Activated CD4-positive, alpha-beta memory T cell treated with anti-CD3 and anti-CD28 coated beads, Interleukin-2, amount 10 ng/mL, durations not matched to agents 7 days and 5 days (primary cell): ENCODE measurements at regions not wholly inside any gene's neighbourhood (a gene's known extent, or its start where the extent isn't known, plus 50 kb on each side); places are given as distances from the start of the nearest gene placed in this dataset.

Source experiments
- CTCF ChIA-PET: fragments of 350-600 bp; sonication (Branson Sonifier 250); formaldehyde crosslinking; loops from one replicate; lab custom pipeline; 2021; ENCODE audit warnings: antibody characterized with exemption, inconsistent platforms; lab: Charles Lee
- POLR2A ChIA-PET: fragments of 350-600 bp; sonication (Branson Sonifier 250); formaldehyde crosslinking; loops from one replicate; lab custom pipeline; 2021; ENCODE audit warnings: antibody characterized with exemption; lab: Charles Lee
- DNase-seq: peaks from one replicate; pipeline ENCODE4 v3.0.0-alpha.2; 2020
- H3K27ac Mint-ChIP-seq: one replicate; pipeline ENCODE4 v1.8.0; 2021; ENCODE audit warnings: mild to moderate bottlenecking, mixed read lengths
- H3K27me3 Mint-ChIP-seq: one replicate; pipeline ENCODE4 v1.8.0; 2021; ENCODE audit warnings: mixed read lengths
- H3K36me3 Mint-ChIP-seq: one replicate; pipeline ENCODE4 v1.8.0; 2021; ENCODE audit warnings: low read depth, mixed read lengths
- H3K4me1 Mint-ChIP-seq: one replicate; pipeline ENCODE4 v1.8.0; 2021; ENCODE audit warnings: mixed read lengths
- H3K4me3 Mint-ChIP-seq: one replicate; pipeline ENCODE4 v1.8.0; 2021; ENCODE audit warnings: mild to moderate bottlenecking, mixed read lengths
- H3K9me3 Mint-ChIP-seq: one replicate; pipeline ENCODE4 v1.8.0; 2021; ENCODE audit warnings: mixed read lengths

DNA sequence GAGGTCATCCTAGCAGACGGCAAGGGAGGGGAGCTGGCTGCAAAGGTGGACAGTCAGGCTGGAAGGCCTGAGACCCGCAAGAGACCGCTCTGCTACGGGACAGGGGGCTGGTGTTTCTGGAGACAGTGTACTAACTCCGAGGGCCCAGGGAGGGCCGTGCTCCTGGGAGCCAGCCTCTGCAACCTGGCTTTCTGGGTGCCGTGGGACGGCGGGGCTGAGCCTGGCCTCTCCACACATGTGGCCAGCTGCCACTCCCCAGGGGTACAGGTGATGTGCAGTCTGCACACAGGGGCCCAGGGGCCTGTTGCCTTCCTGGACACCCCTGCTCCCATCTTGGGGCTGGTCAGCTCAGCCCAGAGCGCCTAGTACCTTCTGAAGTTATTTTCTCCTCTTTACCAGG is 92.2 kb downstream of the MRPL36 start:
- peaks cover 9% of the 10 kb centered on the region for H3K27me3 Mint-ChIP-seq
- H3K27ac Mint-ChIP-seq, result no peak overlapping the region
- CTCF ChIA-PET, result no interaction called here
- H3K4me3 Mint-ChIP-seq, result no peak overlapping the region
- no peaks in the 10 kb centered on the region for H3K9me3 Mint-ChIP-seq
- H3K4me1 Mint-ChIP-seq, result peaks cover 12% of the 10 kb centered on the region
- DNase-seq, result no peak
- POLR2A ChIA-PET, result no interaction called here
- no peaks in the 10 kb centered on the region for H3K36me3 Mint-ChIP-seq

DNA sequence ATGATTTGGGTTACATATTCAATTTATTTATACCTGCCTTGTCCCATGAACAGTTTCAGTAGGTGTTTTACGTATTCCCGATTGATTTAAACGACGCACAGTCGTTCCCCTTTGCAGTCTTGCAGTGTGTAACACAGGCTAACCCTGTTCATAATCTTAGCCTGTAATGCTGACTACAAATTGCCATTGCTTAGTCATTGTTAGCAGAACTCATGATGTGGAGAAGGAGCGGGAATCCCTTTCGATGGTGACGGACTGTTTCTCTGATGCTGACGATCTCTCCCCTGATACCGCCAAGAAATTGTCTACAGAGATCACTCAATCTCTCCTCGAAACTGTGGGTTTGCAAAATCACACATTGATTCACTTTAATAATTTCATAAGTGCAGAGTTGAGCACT is 93.2 kb downstream of the MRPL36 start:
- Mint-ChIP-seq H3K36me3 (no peaks in the 10 kb centered on the region), H3K27ac (no peak overlapping the region), H3K9me3 (no peaks in the 10 kb centered on the region), H3K4me3 (no peak overlapping the region), H3K4me1 (peaks cover 12% of the 10 kb centered on the region), H3K27me3 (peaks cover 9% of the 10 kb centered on the region)
- CTCF ChIA-PET, result no interaction called here
- POLR2A ChIA-PET, result no interaction called here
- DNase-seq, result no peak

DNA sequence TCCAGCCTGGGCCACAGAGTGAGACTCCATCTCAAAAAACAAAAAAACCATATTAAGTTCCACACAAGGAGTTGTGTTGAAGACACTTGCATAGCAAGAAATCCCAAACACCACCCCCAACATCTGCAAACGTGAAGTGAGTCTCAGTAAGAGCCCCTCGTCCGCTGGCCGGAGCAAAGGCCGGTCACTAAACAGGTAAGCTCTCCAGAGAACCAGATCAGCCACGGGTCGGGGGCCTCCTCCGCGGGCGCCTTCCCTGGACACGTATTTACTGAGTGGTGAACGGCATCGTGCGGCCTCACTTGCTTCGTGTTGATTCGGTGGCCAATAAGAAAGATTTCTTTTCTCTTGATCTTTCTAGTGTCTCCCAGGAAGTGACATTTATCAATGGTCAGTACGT is 93.6 kb downstream of the MRPL36 start:
- no peak for DNase-seq
- ChIA-PET POLR2A (no interaction called here), CTCF (no interaction called here)
- no peaks in the 10 kb centered on the region for H3K9me3 Mint-ChIP-seq
- H3K27ac Mint-ChIP-seq, result no peak overlapping the region
- peaks cover 12% of the 10 kb centered on the region for H3K4me1 Mint-ChIP-seq
- H3K36me3 Mint-ChIP-seq, result no peaks in the 10 kb centered on the region
- H3K4me3 Mint-ChIP-seq, result no peak overlapping the region
- peaks cover 9% of the 10 kb centered on the region for H3K27me3 Mint-ChIP-seq

DNA sequence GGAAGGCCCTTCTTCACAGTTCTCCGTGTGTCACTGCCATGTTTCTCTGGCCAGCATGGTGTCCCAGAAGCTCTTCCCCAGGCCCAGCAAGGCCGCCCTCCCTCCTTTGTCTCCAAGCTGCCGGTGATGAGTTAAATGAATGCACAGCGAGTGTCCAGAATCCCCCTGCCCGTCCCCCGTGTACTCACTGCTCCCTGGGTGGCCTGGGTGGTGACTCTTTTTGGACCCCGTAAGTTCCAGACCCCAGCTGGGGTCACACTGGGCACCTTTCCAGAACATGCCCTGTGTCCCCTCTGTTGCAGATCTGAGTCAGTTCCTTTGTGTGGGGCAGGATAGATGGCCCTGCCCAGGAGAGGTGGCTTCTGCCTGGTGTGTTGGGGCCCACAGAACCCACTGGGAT is 95.0 kb downstream of the MRPL36 start:
- CTCF ChIA-PET, result no interaction called here
- H3K36me3 Mint-ChIP-seq, result no peaks in the 10 kb centered on the region
- no peaks in the 10 kb centered on the region for H3K9me3 Mint-ChIP-seq
- DNase-seq, result no peak
- H3K4me3 Mint-ChIP-seq, result no peak overlapping the region
- POLR2A ChIA-PET, result no interaction called here
- no peak overlapping the region for H3K27ac Mint-ChIP-seq
- H3K4me1 Mint-ChIP-seq, result peaks cover 9% of the 10 kb centered on the region
- peaks cover 9% of the 10 kb centered on the region for H3K27me3 Mint-ChIP-seq

DNA sequence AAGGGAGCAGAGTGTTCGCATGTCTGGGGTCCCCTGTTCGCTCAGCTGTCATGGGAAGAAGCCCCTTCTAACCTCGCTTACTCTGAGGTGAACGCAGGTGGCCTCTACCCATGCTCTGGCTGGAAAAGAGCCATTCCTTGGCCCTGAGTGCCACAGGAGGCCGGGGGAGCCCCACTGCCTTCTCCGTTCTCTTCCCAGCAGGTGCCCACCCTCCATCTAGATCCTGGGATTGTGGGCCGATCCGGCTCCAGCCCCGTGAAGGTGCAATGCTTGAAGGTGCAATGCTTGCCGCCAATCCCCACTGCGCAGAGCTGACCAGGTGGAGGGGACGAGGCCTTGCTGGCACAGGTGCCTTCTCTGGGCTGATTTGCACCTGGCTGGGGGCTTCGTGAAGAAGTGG is 95.4 kb downstream of the MRPL36 start:
- ChIA-PET CTCF (no interaction called here), POLR2A (no interaction called here)
- DNase-seq, result no peak
- no peak overlapping the region for H3K4me3 Mint-ChIP-seq
- H3K4me1 Mint-ChIP-seq, result peaks cover 4% of the 10 kb centered on the region
- H3K9me3 Mint-ChIP-seq, result no peaks in the 10 kb centered on the region
- no peaks in the 10 kb centered on the region for H3K36me3 Mint-ChIP-seq
- H3K27ac Mint-ChIP-seq, result no peak overlapping the region
- peaks cover 5% of the 10 kb centered on the region for H3K27me3 Mint-ChIP-seq

GRCh38 chr5:1703352-1704050 is 96.1 kb downstream of the MRPL36 start:
- CTCF ChIA-PET, result no interaction called here
- POLR2A ChIA-PET, result no interaction called here
- H3K36me3 Mint-ChIP-seq, result no peaks in the 10 kb centered on the region
- DNase-seq, result no peak
- H3K27ac Mint-ChIP-seq, result no peak overlapping the region
- no peaks in the 10 kb centered on the region for H3K27me3 Mint-ChIP-seq
- H3K4me1 Mint-ChIP-seq, result no peaks in the 10 kb centered on the region
- no peak overlapping the region for H3K4me3 Mint-ChIP-seq
- no peaks in the 10 kb centered on the region for H3K9me3 Mint-ChIP-seq

DNA sequence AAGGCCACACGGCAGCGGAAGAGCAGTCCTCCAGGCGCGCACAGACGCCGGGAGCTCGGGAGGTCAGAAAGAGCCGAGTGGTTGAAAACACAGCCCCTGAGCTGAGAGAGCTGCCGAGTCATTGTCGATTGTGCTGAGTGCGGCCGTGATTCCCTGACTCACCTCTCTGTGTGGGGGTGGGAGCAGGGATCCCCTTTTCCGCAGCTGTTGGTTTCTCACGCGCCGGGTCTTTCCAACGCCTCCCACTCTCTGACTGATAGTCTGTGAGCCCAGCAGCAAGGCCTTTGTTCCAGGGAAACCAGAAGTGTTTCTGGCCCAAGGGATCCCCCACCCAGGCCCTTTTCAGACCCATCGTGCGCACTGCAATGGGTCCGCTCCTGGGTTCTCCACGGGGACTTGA is 97.3 kb downstream of the MRPL36 start:
- no peak for DNase-seq
- peaks cover 7% of the 10 kb centered on the region for H3K27me3 Mint-ChIP-seq
- H3K36me3 Mint-ChIP-seq, result no peaks in the 10 kb centered on the region
- H3K4me3 Mint-ChIP-seq, result no peak overlapping the region
- no peak overlapping the region for H3K27ac Mint-ChIP-seq
- H3K4me1 Mint-ChIP-seq, result no peaks in the 10 kb centered on the region
- CTCF ChIA-PET, result no interaction called here
- H3K9me3 Mint-ChIP-seq, result no peaks in the 10 kb centered on the region
- POLR2A ChIA-PET, result no interaction called here

DNA sequence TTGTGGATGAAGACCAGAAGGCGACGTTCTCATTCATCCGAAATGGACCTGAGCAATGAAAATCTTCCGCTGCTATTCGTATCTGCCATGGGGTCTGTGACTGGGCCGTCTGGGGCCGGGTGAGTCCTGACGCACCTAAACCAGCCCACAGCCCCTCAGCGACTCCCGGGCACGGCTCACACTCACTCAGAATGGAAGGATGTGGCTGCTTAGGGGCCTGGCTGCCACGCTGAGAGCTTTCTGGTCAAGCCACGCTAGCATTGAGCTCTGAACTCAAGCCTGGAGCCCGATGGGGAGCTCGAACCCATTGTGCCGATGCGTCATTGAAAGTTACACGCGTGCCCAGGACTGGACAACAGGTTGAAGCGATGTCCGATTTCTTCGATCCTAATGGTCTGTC is 97.8 kb downstream of the MRPL36 start:
- CTCF ChIA-PET, result no interaction called here
- no peak for DNase-seq

GRCh38 chr5:1701216-1701864 is 98.3 kb downstream of the MRPL36 start:
- ChIA-PET POLR2A (no interaction called here), CTCF (no interaction called here)
- Mint-ChIP-seq H3K27ac (no peak overlapping the region), H3K27me3 (peaks cover 7% of the 10 kb centered on the region), H3K9me3 (no peaks in the 10 kb centered on the region), H3K4me3 (no peak overlapping the region), H3K36me3 (no peaks in the 10 kb centered on the region), H3K4me1 (no peaks in the 10 kb centered on the region)
- no peak for DNase-seq

More for the DNA sequence above, 97.8 kb downstream of the MRPL36 start:
- H3K9me3 Mint-ChIP-seq, result no peaks in the 10 kb centered on the region
- peaks cover 7% of the 10 kb centered on the region for H3K27me3 Mint-ChIP-seq
- no peaks in the 10 kb centered on the region for H3K4me1 Mint-ChIP-seq
- POLR2A ChIA-PET, result no interaction called here
- H3K27ac Mint-ChIP-seq, result no peak overlapping the region
- H3K4me3 Mint-ChIP-seq, result no peak overlapping the region
- no peaks in the 10 kb centered on the region for H3K36me3 Mint-ChIP-seq

DNA sequence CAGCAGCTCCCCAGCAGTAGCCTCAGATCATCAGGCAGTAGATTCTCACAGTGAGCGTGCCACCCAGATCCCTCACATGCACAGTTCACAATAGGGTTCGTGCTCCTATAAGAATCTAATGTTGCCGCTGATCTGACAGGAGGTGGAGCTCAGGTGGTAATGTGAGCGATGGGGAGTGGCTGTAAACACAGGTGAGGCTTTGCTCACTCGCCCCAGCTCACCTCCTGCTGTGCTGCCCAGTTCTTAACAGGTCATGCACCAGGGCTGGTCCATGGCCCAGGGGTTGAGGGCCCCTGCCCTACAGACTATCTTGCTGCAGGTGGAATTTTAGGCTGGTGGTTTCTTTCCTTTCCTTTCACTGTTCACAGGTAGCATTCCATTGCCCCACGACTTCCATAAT is 100.2 kb downstream of the MRPL36 start:
- DNase-seq, result no peak
- no peaks in the 10 kb centered on the region for H3K9me3 Mint-ChIP-seq
- H3K36me3 Mint-ChIP-seq, result no peaks in the 10 kb centered on the region
- ChIA-PET POLR2A (no interaction called here), CTCF (no interaction called here)
- H3K4me1 Mint-ChIP-seq, result no peaks in the 10 kb centered on the region
- no peak overlapping the region for H3K4me3 Mint-ChIP-seq
- no peak overlapping the region for H3K27ac Mint-ChIP-seq
- H3K27me3 Mint-ChIP-seq, result peaks cover 11% of the 10 kb centered on the region

- H3K36me3 Mint-ChIP-seq, result no peaks in the 10 kb centered on the region
- CTCF ChIA-PET, result no interaction called here
Measured at GRCh38 chr5:1698589-1699316, 100.9 kb downstream of the MRPL36 start.

GRCh38 chr5:1692381-1692780 is 107.3 kb downstream of the MRPL36 start:
- Mint-ChIP-seq H3K27me3 (peaks cover 12% of the 10 kb centered on the region), H3K4me1 (no peaks in the 10 kb centered on the region), H3K9me3 (peaks cover 5% of the 10 kb centered on the region), H3K27ac (no peak overlapping the region), H3K36me3 (no peaks in the 10 kb centered on the region), H3K4me3 (no peak overlapping the region)
- ChIA-PET CTCF (no interaction called here), POLR2A (no interaction called here)
- no peak for DNase-seq

More at GRCh38 chr5:1698589-1699316, 100.9 kb downstream of the MRPL36 start:
- DNase-seq, result no peak
- Mint-ChIP-seq H3K27me3 (peaks cover 14% of the 10 kb centered on the region), H3K27ac (no peak overlapping the region), H3K9me3 (no peaks in the 10 kb centered on the region), H3K4me1 (no peaks in the 10 kb centered on the region), H3K4me3 (no peak overlapping the region)
- POLR2A ChIA-PET, result no interaction called here

- H3K4me3 Mint-ChIP-seq, result no peak overlapping the region
- CTCF ChIA-PET, result no interaction called here
- no peaks in the 10 kb centered on the region for H3K4me1 Mint-ChIP-seq
- no peak for DNase-seq
- no peaks in the 10 kb centered on the region for H3K36me3 Mint-ChIP-seq
- POLR2A ChIA-PET, result no interaction called here
- H3K27me3 Mint-ChIP-seq, result peaks cover 13% of the 10 kb centered on the region
- no peak overlapping the region for H3K27ac Mint-ChIP-seq
- peaks cover 5% of the 10 kb centered on the region for H3K9me3 Mint-ChIP-seq
Measured at GRCh38 chr5:1687301-1687970, 112.2 kb downstream of the MRPL36 start.
